SK-N-SH (cell line): ENCODE measurements at regions not wholly inside any gene's neighbourhood (a gene's known extent, or its start where the extent isn't known, plus 50 kb on each side); places are given as distances from the start of the nearest gene placed in this dataset.

Experiments
- CHD2 ChIP-seq: fragments of 150-350 bp; IDR thresholded peaks from 2 replicates; pipeline ENCODE4 v1.6.1; 2018; ENCODE audit warnings: low read length; ENCODE audit not compliant: partially characterized antibody
- CTCF ChIP-seq: fragments of 200-600 bp; sonication (generic); IDR thresholded peaks from 2 replicates; pipeline ENCODE4 v1.6.1; 2017; ENCODE audit warnings: antibody characterized with exemption, mild to moderate bottlenecking, moderate library complexity
- FOSL2 ChIP-seq: IDR thresholded peaks from 2 replicates; pipeline ENCODE4 v1.4.0; 2012; ENCODE audit warnings: low read depth, mild to moderate bottlenecking, moderate library complexity, borderline replicate concordance
- GATA2 ChIP-seq: sonication (generic); formaldehyde crosslinking; IDR thresholded peaks from 2 replicates; pipeline ENCODE4 v1.5.0; 2020; ENCODE audit warnings: mild to moderate bottlenecking, missing genetic modification reagents
- MAX ChIP-seq: IDR thresholded peaks from 2 replicates; pipeline ENCODE4 v1.4.0; 2012; ENCODE audit warnings: low read depth
- POLR2AphosphoS5 ChIP-seq: IDR thresholded peaks from 2 replicates; pipeline ENCODE4 v1.6.1; 2012; ENCODE audit warnings: low read depth, low read length
- RCOR1 ChIP-seq: fragments of 150-350 bp; IDR thresholded peaks from 2 replicates; pipeline ENCODE4 v1.6.1; 2017; ENCODE audit warnings: antibody characterized with exemption, low read length
- SIN3A ChIP-seq: IDR thresholded peaks from 2 replicates; pipeline ENCODE4 v1.6.1; 2012; ENCODE audit warnings: low read depth, mild to moderate bottlenecking, low read length, moderate library complexity, borderline replicate concordance
- SMC3 ChIP-seq: IDR thresholded peaks from 2 replicates; pipeline ENCODE4 v1.6.1; 2012; ENCODE audit warnings: low read depth, low read length, improper control_type of control experiment
- TAF1 ChIP-seq: IDR thresholded peaks from 2 replicates; pipeline ENCODE4 v1.6.1; 2012; ENCODE audit warnings: low read depth, mild to moderate bottlenecking, low read length, moderate library complexity, borderline replicate concordance
- USF2 ChIP-seq: fragments of 150-350 bp; IDR thresholded peaks from 2 replicates; pipeline ENCODE4 v1.6.1; 2017; ENCODE audit warnings: antibody characterized with exemption, low read length, low read depth, borderline replicate concordance
- ZBTB33 ChIP-seq: IDR thresholded peaks from 2 replicates; pipeline ENCODE4 v1.4.0; 2012; ENCODE audit warnings: low read depth, borderline replicate concordance

- TF ChIP-seq CTCF (no peak), POLR2AphosphoS5 (no peak), TAF1 (no peak), CHD2 (no peak), SMC3 (no peak), RCOR1 (no peak), MAX (no peak), USF2 (no peak), ZBTB33 (no peak), FOSL2 (no peak), GATA2 (CRISPR knock-in tag) (no peak), SIN3A (no peak)
These were observed 50.9 kb upstream of the TAB2 start for GRCh38 chr6:149266659-149267058.
